ENCODE measurements at regions not wholly inside any gene's neighbourhood (a gene's known extent, or its start where the extent isn't known, plus 50 kb on each side); places are given as distances from the start of the nearest gene placed in this dataset.

GRCh38 chr7:68785036-68785435 lies 813.2 kb upstream of the AUTS2 start:
- no peak for TF ChIP-seq SP1 (IDR thresholded peaks at IDR 0.05; ENCODE audit: low read depth, low read length)
- no peak for TF ChIP-seq EGR1 (IDR thresholded peaks at IDR 0.05; ENCODE audit: borderline replicate concordance, low read depth, low read length)
- TF ChIP-seq HDAC2 (IDR thresholded peaks at IDR 0.05; ENCODE audit: borderline replicate concordance in 1 of 2, low read depth in 2 of 2, low read length in 2 of 2), result no peak
- no peak for TF ChIP-seq POLR2A (IDR thresholded peaks at IDR 0.05; ENCODE audit: control extremely low read depth in 1 of 2, low read depth in 2 of 2, low read length in 2 of 2)
- TF ChIP-seq KDM5A (IDR thresholded peaks at IDR 0.05; ENCODE audit: low read length), result no peak
- TF ChIP-seq ATF2 (IDR thresholded peaks at IDR 0.05; ENCODE audit: low read length), result no peak
- no peak for TF ChIP-seq CTCF (IDR thresholded peaks at IDR 0.05; ENCODE audit: control extremely low read depth in 1 of 3, insufficient read depth in 1 of 3, low read depth in 1 of 3, low read length in 3 of 3)
- no peak for TF ChIP-seq PHF8 (conservative IDR thresholded peaks at IDR 0.05; ENCODE audit: low read depth, low read length)
- no peak for TF ChIP-seq BACH1 (IDR thresholded peaks at IDR 0.05; ENCODE audit: low read length)
- no peak for TF ChIP-seq EP300 (IDR thresholded peaks at IDR 0.05; ENCODE audit: borderline replicate concordance in 1 of 2, low read depth in 2 of 2, low read length in 2 of 2)
- no peak for TF ChIP-seq RAD21 (IDR thresholded peaks at IDR 0.05 in 1 of 2, conservative IDR thresholded peaks at IDR 0.05 in 1 of 2; ENCODE audit: low read depth in 2 of 2, low read length in 2 of 2)
- no peak for TF ChIP-seq BRCA1 (IDR thresholded peaks at IDR 0.05; ENCODE audit: low read depth, low read length)
- TF ChIP-seq FOSL1 (IDR thresholded peaks at IDR 0.05; ENCODE audit: insufficient read depth, low read depth, low read length), result no peak

Data from H1 (cell line).